ENCODE measurements at regions not wholly inside any gene's neighbourhood (a gene's known extent, or its start where the extent isn't known, plus 50 kb on each side); places are given as distances from the start of the nearest gene placed in this dataset.

DNA sequence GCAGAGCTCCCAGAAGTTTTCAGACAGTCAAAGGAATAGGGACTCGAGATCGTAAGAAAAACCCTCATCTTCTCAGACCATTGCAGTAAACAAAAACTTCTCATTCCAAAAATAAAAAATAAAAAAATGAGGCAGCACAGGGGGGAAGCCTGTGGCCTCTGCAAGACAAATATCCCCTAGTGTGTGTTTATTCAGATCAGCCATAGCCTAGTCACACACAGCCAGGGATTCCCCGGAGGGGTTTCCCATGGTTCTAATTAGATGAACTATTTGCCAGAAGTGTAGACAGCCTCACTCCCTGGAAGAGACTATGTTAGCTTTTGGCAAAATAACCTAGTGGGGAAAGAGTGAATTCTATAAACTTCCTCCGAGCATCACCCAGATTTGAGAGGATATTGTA lies 122.9 kb upstream of the KLF7 start (continued):
- TF ChIP-seq SMAD1 (IDR thresholded peaks at IDR 0.05; ENCODE audit: low read depth, partially characterized antibody): no peak
- TF ChIP-seq ZNF622 (IDR thresholded peaks at IDR 0.05): no peak
- no peak for TF ChIP-seq EGR1 (IDR thresholded peaks at IDR 0.05; ENCODE audit: borderline replicate concordance in 1 of 2, low read depth in 2 of 2, low read length in 2 of 2)
- no peak for TF ChIP-seq NR2C2 (IDR thresholded peaks at IDR 0.05; ENCODE audit: borderline replicate concordance, control insufficient read depth, insufficient read length, low read depth)
- no peak for TF ChIP-seq FOS (IDR thresholded peaks at IDR 0.05; ENCODE audit: borderline replicate concordance, extremely low read depth, insufficient read length)
- no peak for TF ChIP-seq CHD1 (IDR thresholded peaks at IDR 0.05; ENCODE audit: low read depth, low read length)
- TF ChIP-seq, protein P1, sequence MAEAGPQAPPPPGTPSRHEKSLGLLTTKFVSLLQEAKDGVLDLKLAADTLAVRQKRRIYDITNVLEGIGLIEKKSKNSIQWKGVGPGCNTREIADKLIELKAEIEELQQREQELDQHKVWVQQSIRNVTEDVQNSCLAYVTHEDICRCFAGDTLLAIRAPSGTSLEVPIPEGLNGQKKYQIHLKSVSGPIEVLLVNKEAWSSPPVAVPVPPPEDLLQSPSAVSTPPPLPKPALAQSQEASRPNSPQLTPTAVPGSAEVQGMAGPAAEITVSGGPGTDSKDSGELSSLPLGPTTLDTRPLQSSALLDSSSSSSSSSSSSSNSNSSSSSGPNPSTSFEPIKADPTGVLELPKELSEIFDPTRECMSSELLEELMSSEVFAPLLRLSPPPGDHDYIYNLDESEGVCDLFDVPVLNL (IDR thresholded peaks at IDR 0.05; ENCODE audit: low read depth, low read length): no peak
- TF ChIP-seq, protein P2, sequence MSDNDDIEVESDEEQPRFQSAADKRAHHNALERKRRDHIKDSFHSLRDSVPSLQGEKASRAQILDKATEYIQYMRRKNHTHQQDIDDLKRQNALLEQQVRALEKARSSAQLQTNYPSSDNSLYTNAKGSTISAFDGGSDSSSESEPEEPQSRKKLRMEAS (IDR thresholded peaks at IDR 0.05; ENCODE audit: low read depth, low read length): no peak
- no peak for TF ChIP-seq HDGF (IDR thresholded peaks at IDR 0.05)
- peak; percentile 63; the same call in 1 of the 2 replicates for TF ChIP-seq EED (IDR thresholded peaks at IDR 0.05; ENCODE audit: low read depth)
- TF ChIP-seq, protein P3, sequence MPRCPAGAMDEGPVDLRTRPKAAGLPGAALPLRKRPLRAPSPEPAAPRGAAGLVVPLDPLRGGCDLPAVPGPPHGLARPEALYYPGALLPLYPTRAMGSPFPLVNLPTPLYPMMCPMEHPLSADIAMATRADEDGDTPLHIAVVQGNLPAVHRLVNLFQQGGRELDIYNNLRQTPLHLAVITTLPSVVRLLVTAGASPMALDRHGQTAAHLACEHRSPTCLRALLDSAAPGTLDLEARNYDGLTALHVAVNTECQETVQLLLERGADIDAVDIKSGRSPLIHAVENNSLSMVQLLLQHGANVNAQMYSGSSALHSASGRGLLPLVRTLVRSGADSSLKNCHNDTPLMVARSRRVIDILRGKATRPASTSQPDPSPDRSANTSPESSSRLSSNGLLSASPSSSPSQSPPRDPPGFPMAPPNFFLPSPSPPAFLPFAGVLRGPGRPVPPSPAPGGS (IDR thresholded peaks at IDR 0.05; ENCODE audit: borderline replicate concordance, insufficient read depth, low read depth, low read length, poor library complexity, severe bottlenecking): peak; percentile 83
- no peak for TF ChIP-seq ZNF217 (IDR thresholded peaks at IDR 0.05)
- TF ChIP-seq, protein P4, sequence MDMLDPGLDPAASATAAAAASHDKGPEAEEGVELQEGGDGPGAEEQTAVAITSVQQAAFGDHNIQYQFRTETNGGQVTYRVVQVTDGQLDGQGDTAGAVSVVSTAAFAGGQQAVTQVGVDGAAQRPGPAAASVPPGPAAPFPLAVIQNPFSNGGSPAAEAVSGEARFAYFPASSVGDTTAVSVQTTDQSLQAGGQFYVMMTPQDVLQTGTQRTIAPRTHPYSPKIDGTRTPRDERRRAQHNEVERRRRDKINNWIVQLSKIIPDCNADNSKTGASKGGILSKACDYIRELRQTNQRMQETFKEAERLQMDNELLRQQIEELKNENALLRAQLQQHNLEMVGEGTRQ (IDR thresholded peaks at IDR 0.05; ENCODE audit: borderline replicate concordance, low read depth, low read length): no peak
- no peak for TF ChIP-seq NBN (IDR thresholded peaks at IDR 0.05)
- TF ChIP-seq, protein P5, sequence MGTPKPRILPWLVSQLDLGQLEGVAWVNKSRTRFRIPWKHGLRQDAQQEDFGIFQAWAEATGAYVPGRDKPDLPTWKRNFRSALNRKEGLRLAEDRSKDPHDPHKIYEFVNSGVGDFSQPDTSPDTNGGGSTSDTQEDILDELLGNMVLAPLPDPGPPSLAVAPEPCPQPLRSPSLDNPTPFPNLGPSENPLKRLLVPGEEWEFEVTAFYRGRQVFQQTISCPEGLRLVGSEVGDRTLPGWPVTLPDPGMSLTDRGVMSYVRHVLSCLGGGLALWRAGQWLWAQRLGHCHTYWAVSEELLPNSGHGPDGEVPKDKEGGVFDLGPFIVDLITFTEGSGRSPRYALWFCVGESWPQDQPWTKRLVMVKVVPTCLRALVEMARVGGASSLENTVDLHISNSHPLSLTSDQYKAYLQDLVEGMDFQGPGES (IDR thresholded peaks at IDR 0.05): no peak
- no peak for TF ChIP-seq RAD21 (IDR thresholded peaks at IDR 0.05; ENCODE audit: insufficient read depth, low read depth, low read length)
- peak; percentile 66; the same call in 1 of the 2 replicates for TF ChIP-seq CREM (IDR thresholded peaks at IDR 0.05; ENCODE audit: low read depth)
- TF ChIP-seq, protein P6, sequence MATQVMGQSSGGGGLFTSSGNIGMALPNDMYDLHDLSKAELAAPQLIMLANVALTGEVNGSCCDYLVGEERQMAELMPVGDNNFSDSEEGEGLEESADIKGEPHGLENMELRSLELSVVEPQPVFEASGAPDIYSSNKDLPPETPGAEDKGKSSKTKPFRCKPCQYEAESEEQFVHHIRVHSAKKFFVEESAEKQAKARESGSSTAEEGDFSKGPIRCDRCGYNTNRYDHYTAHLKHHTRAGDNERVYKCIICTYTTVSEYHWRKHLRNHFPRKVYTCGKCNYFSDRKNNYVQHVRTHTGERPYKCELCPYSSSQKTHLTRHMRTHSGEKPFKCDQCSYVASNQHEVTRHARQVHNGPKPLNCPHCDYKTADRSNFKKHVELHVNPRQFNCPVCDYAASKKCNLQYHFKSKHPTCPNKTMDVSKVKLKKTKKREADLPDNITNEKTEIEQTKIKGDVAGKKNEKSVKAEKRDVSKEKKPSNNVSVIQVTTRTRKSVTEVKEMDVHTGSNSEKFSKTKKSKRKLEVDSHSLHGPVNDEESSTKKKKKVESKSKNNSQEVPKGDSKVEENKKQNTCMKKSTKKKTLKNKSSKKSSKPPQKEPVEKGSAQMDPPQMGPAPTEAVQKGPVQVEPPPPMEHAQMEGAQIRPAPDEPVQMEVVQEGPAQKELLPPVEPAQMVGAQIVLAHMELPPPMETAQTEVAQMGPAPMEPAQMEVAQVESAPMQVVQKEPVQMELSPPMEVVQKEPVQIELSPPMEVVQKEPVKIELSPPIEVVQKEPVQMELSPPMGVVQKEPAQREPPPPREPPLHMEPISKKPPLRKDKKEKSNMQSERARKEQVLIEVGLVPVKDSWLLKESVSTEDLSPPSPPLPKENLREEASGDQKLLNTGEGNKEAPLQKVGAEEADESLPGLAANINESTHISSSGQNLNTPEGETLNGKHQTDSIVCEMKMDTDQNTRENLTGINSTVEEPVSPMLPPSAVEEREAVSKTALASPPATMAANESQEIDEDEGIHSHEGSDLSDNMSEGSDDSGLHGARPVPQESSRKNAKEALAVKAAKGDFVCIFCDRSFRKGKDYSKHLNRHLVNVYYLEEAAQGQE (IDR thresholded peaks at IDR 0.05; ENCODE audit: low read depth, low read length): no peak
- TF ChIP-seq KLF5 (IDR thresholded peaks at IDR 0.05; ENCODE audit: partially characterized antibody): no peak
- TF ChIP-seq KDM1A (IDR thresholded peaks at IDR 0.05; ENCODE audit: borderline replicate concordance): no peak
- no peak for TF ChIP-seq SPI1 (IDR thresholded peaks at IDR 0.05; ENCODE audit: borderline replicate concordance, insufficient read depth, low read depth, low read length)
- TF ChIP-seq BRCA1 (IDR thresholded peaks at IDR 0.05; ENCODE audit: low read depth, low read length): no peak

Measured in GM12878 (cell line).